PC-9 (cell line): ENCODE measurements at regions not wholly inside any gene's neighbourhood (a gene's known extent, or its start where the extent isn't known, plus 50 kb on each side); places are given as distances from the start of the nearest gene placed in this dataset.
A peak's percentile ranks its signal among the peaks of the same experiment; 100 is the strongest.

Source experiments
- BruUV-seq: library from RNA; stranded (reverse); fragments of 400-500 nt; replicated peaks from 2 replicates; lab custom pipeline; 2021; lab: Mats Ljungman, UMichigan
- CTCF ChIA-PET: fragments of 300-600 bp; sonication (Branson Sonifier 250); formaldehyde crosslinking; loops from one replicate; lab custom pipeline; 2022; ENCODE audit warnings: antibody characterized with exemption; lab: Charles Lee
- POLR2A ChIA-PET: fragments of 300-600 bp; sonication (Branson Sonifier 250); formaldehyde crosslinking; loops from one replicate; lab custom pipeline; 2022; ENCODE audit warnings: antibody characterized with exemption; ENCODE audit not compliant: unreplicated experiment; lab: Charles Lee
- DNase-seq, 2 experiments: peaks; one replicate each; pipeline versions ENCODE4 v3.0.0 to v3.0.0-alpha.2; 2015 to 2022; ENCODE audit warnings: mixed read lengths in 1 of 2
- H2AFZ ChIP-seq: fragments of 200-600 bp; sonication (generic); 2 replicates; pipeline ENCODE4 v1.8.1; 2017; ENCODE audit warnings: antibody characterized with exemption
- H3F3A ChIP-seq: fragments of 200-600 bp; sonication (generic); 2 replicates; pipeline ENCODE4 v1.8.1; 2017; ENCODE audit warnings: antibody characterized with exemption, mild to moderate bottlenecking, low read depth; ENCODE audit not compliant: insufficient read depth
- H3K27ac ChIP-seq: fragments of 200-600 bp; sonication (generic); 2 replicates; pipeline ENCODE4 v1.6.1; 2016; ENCODE audit warnings: mixed run types
- H3K27me3 ChIP-seq: fragments of 200-600 bp; sonication (generic); 2 replicates; pipeline ENCODE4 v1.6.1; 2016; ENCODE audit warnings: low read depth, mixed run types; ENCODE audit not compliant: insufficient read depth
- H3K36me3 ChIP-seq: fragments of 200-600 bp; sonication (generic); 2 replicates; pipeline ENCODE4 v1.6.1; 2016; ENCODE audit warnings: low read depth, mixed run types
- H3K4me1 ChIP-seq: fragments of 200-600 bp; sonication (generic); replicated peaks from 2 replicates; pipeline ENCODE4 v1.6.1; 2016; ENCODE audit warnings: mixed run types; ENCODE audit not compliant: insufficient read depth
- H3K4me2 ChIP-seq: fragments of 200-600 bp; sonication (generic); 2 replicates; pipeline ENCODE4 v1.6.1; 2017; ENCODE audit warnings: mixed run types
- H3K4me3 ChIP-seq: fragments of 200-600 bp; sonication (generic); 2 replicates; pipeline ENCODE4 v1.6.1; 2016; ENCODE audit warnings: mixed run types
- H3K79me2 ChIP-seq: fragments of 200-600 bp; sonication (generic); 2 replicates; pipeline ENCODE4 v1.6.1; 2017; ENCODE audit warnings: low read depth, mixed run types
- H3K9me2 ChIP-seq: fragments of 200-600 bp; sonication (generic); 2 replicates; pipeline ENCODE4 v1.8.1; 2017; ENCODE audit warnings: mild to moderate bottlenecking; ENCODE audit not compliant: insufficient read depth
- H3K9me3 ChIP-seq: fragments of 200-600 bp; sonication (generic); 2 replicates; pipeline ENCODE4 v1.8.1; 2016; ENCODE audit warnings: low read depth; ENCODE audit not compliant: insufficient read depth
- H4K20me1 ChIP-seq: fragments of 200-600 bp; sonication (generic); 2 replicates; pipeline ENCODE4 v1.8.1; 2017; ENCODE audit not compliant: insufficient read depth
- CTCF ChIP-seq: fragments of 200-600 bp; sonication (generic); conservative IDR thresholded peaks from 2 replicates; pipeline ENCODE4 v1.6.1; 2017; ENCODE audit warnings: mixed run types, antibody characterized with exemption, mild to moderate bottlenecking, moderate library complexity
- EZH2 ChIP-seq: fragments of 200-600 bp; sonication (generic); IDR thresholded peaks from 2 replicates; pipeline ENCODE4 v1.8.0; 2017; ENCODE audit warnings: antibody characterized with exemption, low read depth
- intact Hi-C: fragments of 100-400 bp; cut with micrococcal nuclease; formaldehyde crosslinking; loops from one replicate; pipeline ENCODE4 v1.10.0; 2022; ENCODE audit not compliant: unreplicated experiment

- H3K27me3 ChIP-seq = peaks cover 100% of the 10 kb centered on the region
- no peak overlapping the region for H3K27ac ChIP-seq
- no peaks in the 10 kb centered on the region for H3K36me3 ChIP-seq
- no peak overlapping the region for H2AFZ ChIP-seq
- no peaks in the 10 kb centered on the region for H3F3A ChIP-seq
- ChIA-PET CTCF (no interaction called here), POLR2A (no interaction called here)
- H3K4me3 ChIP-seq = no peak overlapping the region
- no TSS peak for BruUV-seq
- TF ChIP-seq CTCF (no peak), EZH2 (no peak; the same call in 1 of the 2 replicates)
- no peak overlapping the region for H3K4me2 ChIP-seq
- H3K4me1 ChIP-seq = no peaks in the 10 kb centered on the region
- H3K79me2 ChIP-seq = no peaks in the 10 kb centered on the region
- H3K9me2 ChIP-seq = no peaks in the 10 kb centered on the region
- no peaks in the 10 kb centered on the region for H4K20me1 ChIP-seq
- intact Hi-C loops = no loop called here
- no peaks in the 10 kb centered on the region for H3K9me3 ChIP-seq
- DNase-seq = no peak
Observed at GRCh38 chr5:2300421-2300820, 417.7 kb upstream of the IRX4 start.

- H3K79me2 ChIP-seq = no peaks in the 10 kb centered on the region
- no peak for DNase-seq
- H3K4me3 ChIP-seq = no peak overlapping the region
- no peaks in the 10 kb centered on the region for H3K9me3 ChIP-seq
- H4K20me1 ChIP-seq = no peaks in the 10 kb centered on the region
- H3K9me2 ChIP-seq = no peaks in the 10 kb centered on the region
- H3K27me3 ChIP-seq = peaks cover 100% of the 10 kb centered on the region
- no peak overlapping the region for H3K4me2 ChIP-seq
- intact Hi-C loops = no loop called here
- CTCF ChIA-PET = no interaction called here
- no peaks in the 10 kb centered on the region for H3K4me1 ChIP-seq
- H3F3A ChIP-seq = no peaks in the 10 kb centered on the region
- no peaks in the 10 kb centered on the region for H3K36me3 ChIP-seq
- H3K27ac ChIP-seq = no peak overlapping the region
- H2AFZ ChIP-seq = no peak overlapping the region
- POLR2A ChIA-PET = no interaction called here
- BruUV-seq = no TSS peak
- TF ChIP-seq CTCF (0 out of 2 replicates have a peak, but pooled peaks have one; percentile 24), EZH2 (no peak)
Observed at GRCh38 chr5:2299388-2300220, 416.9 kb upstream of the IRX4 start.

- Histone ChIP-seq H3K4me3 (no peak overlapping the region), H3F3A (no peaks in the 10 kb centered on the region), H3K9me2 (no peaks in the 10 kb centered on the region), H3K27ac (no peak overlapping the region), H3K9me3 (no peaks in the 10 kb centered on the region), H4K20me1 (no peaks in the 10 kb centered on the region), H2AFZ (no peak overlapping the region), H3K27me3 (peaks cover 100% of the 10 kb centered on the region), H3K4me1 (no peaks in the 10 kb centered on the region), H3K4me2 (no peak overlapping the region), H3K79me2 (no peaks in the 10 kb centered on the region), H3K36me3 (no peaks in the 10 kb centered on the region)
- POLR2A ChIA-PET = no interaction called here
- CTCF ChIA-PET = no interaction called here
- BruUV-seq = no TSS peak
- no peak for DNase-seq
- TF ChIP-seq EZH2 = no peak
- no peak for TF ChIP-seq CTCF
- intact Hi-C loops = no loop called here
Observed at GRCh38 chr5:2298781-2299180, 416.1 kb upstream of the IRX4 start.
